Astrocyte of the hippocampus (primary cell): ENCODE measurements at regions not wholly inside any gene's neighbourhood (a gene's known extent, or its start where the extent isn't known, plus 50 kb on each side); places are given as distances from the start of the nearest gene placed in this dataset.
"Not testable (repeated sequence)": the region's sequence is repeated elsewhere in the genome, so short reads cannot be mapped to it uniquely, and the experiment has no call there.

Source experiments
- DNase-seq: peaks from one replicate; pipeline ENCODE4 v3.0.0; 2011; ENCODE audit warnings: low read depth, low spot score

GRCh38 chr6:6724539-6725467 is 136.3 kb downstream of the LY86 start:
- peak; percentile 83 for DNase-seq

- no peak for DNase-seq
These were observed 137.1 kb downstream of the LY86 start for GRCh38 chr6:6725468-6726209.

- DNase-seq, result no peak
These were observed 139.8 kb downstream of the LY86 start for GRCh38 chr6:6728169-6728941.

- DNase-seq, result no peak
These were observed 141.5 kb downstream of the LY86 start for GRCh38 chr6:6729971-6730370.

GRCh38 chr6:6730831-6731230 is 142.3 kb downstream of the LY86 start:
- peak; percentile 94 for DNase-seq

- DNase-seq, result no peak
These were observed 146.3 kb downstream of the LY86 start for GRCh38 chr6:6734479-6735465.

GRCh38 chr6:6736791-6737654 is 148.5 kb downstream of the LY86 start:
- no peak for DNase-seq

GRCh38 chr6:6737671-6738070 is 149.2 kb downstream of the LY86 start:
- DNase-seq, result no peak

- no peak for DNase-seq
These were observed 149.6 kb downstream of the LY86 start for GRCh38 chr6:6738108-6738507.

GRCh38 chr6:6738922-6739716 is 150.6 kb downstream of the LY86 start:
- no peak for DNase-seq

- no peak for DNase-seq
These were observed 152.1 kb downstream of the LY86 start for GRCh38 chr6:6740595-6740994.

- DNase-seq, result no peak
These were observed 152.7 kb downstream of the LY86 start for GRCh38 chr6:6741264-6741663.

GRCh38 chr6:6742535-6742934 is 154.0 kb downstream of the LY86 start:
- DNase-seq, result no peak

- DNase-seq, result no peak
These were observed 156.0 kb downstream of the LY86 start for GRCh38 chr6:6744551-6744950.

GRCh38 chr6:6745637-6746332 is 157.3 kb downstream of the LY86 start:
- DNase-seq, result not testable (repeated sequence)

GRCh38 chr6:6746333-6746969 is 157.9 kb downstream of the LY86 start:
- no peak for DNase-seq

- DNase-seq, result no peak
These were observed 158.4 kb downstream of the LY86 start for GRCh38 chr6:6746970-6747338.

GRCh38 chr6:6747371-6747770 is 158.9 kb downstream of the LY86 start:
- no peak for DNase-seq
